ENCODE measurements at regions not wholly inside any gene's neighbourhood (a gene's known extent, or its start where the extent isn't known, plus 50 kb on each side); places are given as distances from the start of the nearest gene placed in this dataset.

GRCh38 chr6:156633291-156633690, 143.9 kb upstream of the ARID1B start:
- peaks cover 21% of the 10 kb centered on the region; the same call in 1 of the 2 replicates for H3F3A ChIP-seq (ENCODE audit: insufficient read depth, low read length)
- no peak overlapping the region for H3K4me2 ChIP-seq (ENCODE audit: low read depth, low read length)
- no peak overlapping the region for H3K4me3 ChIP-seq (ENCODE audit: low read length)
- H4K20me1 ChIP-seq (ENCODE audit: insufficient read depth, low read length): no peaks in the 10 kb centered on the region
- no peaks in the 10 kb centered on the region for H3K9me3 ChIP-seq (replicated peaks; ENCODE audit: insufficient read depth, low read length)
- H3K36me3 ChIP-seq (replicated peaks; ENCODE audit: insufficient read depth, low read length): no peaks in the 10 kb centered on the region
- DNase-seq: no peak
- H3K4me1 ChIP-seq (ENCODE audit: low read length): peaks cover 21% of the 10 kb centered on the region
- no peak overlapping the region for H3K27ac ChIP-seq (ENCODE audit: low read length)
- H3K9ac ChIP-seq (ENCODE audit: low read length): no peak overlapping the region
- TF ChIP-seq EZH2phosphoT487 (IDR thresholded peaks at IDR 0.05; ENCODE audit: low read length) (no peak), CTCF (IDR thresholded peaks at IDR 0.05; ENCODE audit: low read length) (no peak), EZH2 (optimal IDR thresholded peaks at IDR 0.05; ENCODE audit: low read depth, low read length) (no peak)
- H3K79me2 ChIP-seq (ENCODE audit: low read length): no peaks in the 10 kb centered on the region
- no peak overlapping the region for H2AFZ ChIP-seq (ENCODE audit: low read length)
- H3K9me2 ChIP-seq (replicated peaks; ENCODE audit: insufficient read depth, low read length): no peaks in the 10 kb centered on the region
- no peaks in the 10 kb centered on the region for H3K27me3 ChIP-seq (replicated peaks; ENCODE audit: insufficient read depth, low read length)

- Histone ChIP-seq H3K4me1 (ENCODE audit: low read length) (peaks cover 13% of the 10 kb centered on the region), H3K9me3 (replicated peaks; ENCODE audit: insufficient read depth, low read length) (no peaks in the 10 kb centered on the region), H3K27me3 (replicated peaks; ENCODE audit: insufficient read depth, low read length) (no peaks in the 10 kb centered on the region), H3K79me2 (ENCODE audit: low read length) (no peaks in the 10 kb centered on the region), H4K20me1 (ENCODE audit: insufficient read depth, low read length) (no peaks in the 10 kb centered on the region), H3F3A (ENCODE audit: insufficient read depth, low read length) (peaks cover 9% of the 10 kb centered on the region; the same call in 1 of the 2 replicates), H3K36me3 (replicated peaks; ENCODE audit: insufficient read depth, low read length) (no peaks in the 10 kb centered on the region), H3K9ac (ENCODE audit: low read length) (no peak overlapping the region), H3K27ac (ENCODE audit: low read length) (no peak overlapping the region), H2AFZ (ENCODE audit: low read length) (no peak overlapping the region), H3K9me2 (replicated peaks; ENCODE audit: insufficient read depth, low read length) (no peaks in the 10 kb centered on the region), H3K4me3 (ENCODE audit: low read length) (no peak overlapping the region), H3K4me2 (ENCODE audit: low read depth, low read length) (no peak overlapping the region)
- TF ChIP-seq EZH2phosphoT487 (IDR thresholded peaks at IDR 0.05; ENCODE audit: low read length): no peak
- no peak for TF ChIP-seq EZH2 (optimal IDR thresholded peaks at IDR 0.05; ENCODE audit: low read depth, low read length)
- no peak for TF ChIP-seq CTCF (IDR thresholded peaks at IDR 0.05; ENCODE audit: low read length)
- DNase-seq: no peak
Observed at GRCh38 chr6:156630613-156631302, 146.4 kb upstream of the ARID1B start.

- H3K9me3 ChIP-seq (replicated peaks; ENCODE audit: insufficient read depth, low read length): no peaks in the 10 kb centered on the region
- H3F3A ChIP-seq (ENCODE audit: insufficient read depth, low read length): no peaks in the 10 kb centered on the region
- H3K9ac ChIP-seq (ENCODE audit: low read length): no peak overlapping the region
- no peak overlapping the region for H3K4me3 ChIP-seq (ENCODE audit: low read length)
- H2AFZ ChIP-seq (ENCODE audit: low read length): no peak overlapping the region
- no peaks in the 10 kb centered on the region for H3K9me2 ChIP-seq (replicated peaks; ENCODE audit: insufficient read depth, low read length)
- no peak for TF ChIP-seq EZH2phosphoT487 (IDR thresholded peaks at IDR 0.05; ENCODE audit: low read length)
- TF ChIP-seq CTCF (IDR thresholded peaks at IDR 0.05; ENCODE audit: low read length): no peak
- no peak for TF ChIP-seq EZH2 (optimal IDR thresholded peaks at IDR 0.05; ENCODE audit: low read depth, low read length)
- H3K4me2 ChIP-seq (ENCODE audit: low read depth, low read length): no peak overlapping the region
- H3K27me3 ChIP-seq (replicated peaks; ENCODE audit: insufficient read depth, low read length): no peaks in the 10 kb centered on the region
- no peaks in the 10 kb centered on the region for H3K79me2 ChIP-seq (ENCODE audit: low read length)
- no peaks in the 10 kb centered on the region for H3K36me3 ChIP-seq (replicated peaks; ENCODE audit: insufficient read depth, low read length)
- H3K4me1 ChIP-seq (ENCODE audit: low read length): no peaks in the 10 kb centered on the region; the same call in 1 of the 2 replicates
- H3K27ac ChIP-seq (ENCODE audit: low read length): no peak overlapping the region
- DNase-seq: no peak
- H4K20me1 ChIP-seq (ENCODE audit: insufficient read depth, low read length): no peaks in the 10 kb centered on the region
Observed at GRCh38 chr6:156628805-156629204, 148.4 kb upstream of the ARID1B start.
